ENCODE measurements at regions not wholly inside any gene's neighbourhood (a gene's known extent, or its start where the extent isn't known, plus 50 kb on each side); places are given as distances from the start of the nearest gene placed in this dataset.
"Not testable (repeated sequence)": the region's sequence is repeated elsewhere in the genome, so short reads cannot be mapped to it uniquely, and the experiment has no call there.

- no peak for DNase-seq
Observed at GRCh38 chr15:60138397-60138968, 134.4 kb downstream of the FOXB1 start.

DNA sequence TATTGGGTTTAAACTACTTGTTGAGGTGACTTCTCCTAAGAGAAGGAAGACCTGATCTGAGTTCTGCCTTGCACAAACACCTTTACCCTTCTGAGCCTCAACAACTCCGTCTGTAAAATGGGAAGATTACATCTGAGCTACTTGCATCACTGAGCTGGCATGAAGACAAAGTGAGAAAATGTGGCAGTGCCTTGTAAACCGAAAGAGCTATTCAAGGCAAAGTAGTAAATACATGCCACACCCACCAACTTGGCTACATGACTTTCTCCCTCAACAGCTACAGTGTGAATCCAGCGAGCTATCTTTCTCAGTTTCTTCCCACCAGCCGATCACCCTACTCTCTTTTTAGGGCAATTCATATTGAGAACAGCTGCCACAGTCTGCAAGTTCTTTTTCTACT, 148.3 kb downstream of the FOXB1 start:
- no peak for DNase-seq

GRCh38 chr15:60154764-60155325, 150.7 kb downstream of the FOXB1 start:
- no peak for DNase-seq

DNA sequence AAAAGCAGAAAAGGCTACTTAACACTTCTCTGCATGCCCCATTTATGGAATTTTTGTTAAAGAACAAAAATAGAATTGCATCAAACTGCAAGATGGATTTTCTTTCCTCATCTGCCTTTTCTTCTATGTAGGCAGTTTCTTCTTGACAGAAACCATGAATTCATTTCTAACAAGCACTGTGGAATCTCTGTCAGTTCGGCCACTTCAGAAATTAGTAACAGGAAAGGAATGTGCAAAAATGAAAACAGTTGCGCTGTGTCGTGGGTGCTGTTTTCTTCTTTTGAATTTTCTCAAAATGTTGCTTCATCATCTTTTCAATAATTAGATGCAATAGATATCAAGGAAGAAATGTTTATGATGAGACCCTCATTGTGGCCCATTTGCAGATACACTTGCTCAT, 151.6 kb downstream of the FOXB1 start:
- no peak for DNase-seq

DNA sequence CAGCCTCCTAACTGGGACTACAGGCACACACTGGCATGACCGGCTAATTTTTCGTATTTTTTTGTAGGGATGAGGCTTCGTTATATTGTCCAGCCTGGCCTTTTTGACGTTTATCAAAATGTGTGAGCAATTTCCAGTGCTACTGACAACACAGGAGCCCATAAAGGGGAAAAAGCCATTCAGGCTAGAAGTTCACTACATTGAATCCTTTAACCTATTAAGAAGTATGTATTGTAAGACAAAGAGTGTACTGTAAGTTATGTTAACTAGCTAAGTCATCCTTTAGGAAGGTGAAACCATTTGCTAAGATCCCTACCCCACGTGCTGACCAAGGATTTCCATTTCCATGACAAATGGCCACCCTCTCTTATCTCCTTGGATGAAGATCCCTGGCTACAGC, 156.8 kb downstream of the FOXB1 start:
- no peak for DNase-seq

DNA sequence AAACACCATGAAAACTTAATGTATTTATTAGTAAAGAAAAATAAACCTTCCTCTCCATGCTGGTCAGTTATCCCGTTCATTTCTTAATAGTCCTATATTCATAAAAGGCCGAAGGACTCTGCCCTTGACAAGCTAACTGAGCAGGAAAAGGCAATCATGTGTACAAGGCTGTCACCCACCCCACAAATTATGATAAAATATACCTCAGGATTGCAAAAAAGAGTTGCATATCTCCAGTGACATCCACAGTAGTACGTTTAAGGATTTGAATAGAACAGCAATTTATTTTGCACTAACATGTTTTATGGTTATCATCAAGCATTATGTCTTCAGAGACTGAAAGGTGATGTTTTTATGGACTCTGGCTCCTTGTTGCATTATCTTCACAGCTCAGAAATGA, 157.6 kb downstream of the FOXB1 start:
- DNase-seq, result no peak

GRCh38 chr15:60162251-60162967, 158.3 kb downstream of the FOXB1 start:
- no peak for DNase-seq

DNA sequence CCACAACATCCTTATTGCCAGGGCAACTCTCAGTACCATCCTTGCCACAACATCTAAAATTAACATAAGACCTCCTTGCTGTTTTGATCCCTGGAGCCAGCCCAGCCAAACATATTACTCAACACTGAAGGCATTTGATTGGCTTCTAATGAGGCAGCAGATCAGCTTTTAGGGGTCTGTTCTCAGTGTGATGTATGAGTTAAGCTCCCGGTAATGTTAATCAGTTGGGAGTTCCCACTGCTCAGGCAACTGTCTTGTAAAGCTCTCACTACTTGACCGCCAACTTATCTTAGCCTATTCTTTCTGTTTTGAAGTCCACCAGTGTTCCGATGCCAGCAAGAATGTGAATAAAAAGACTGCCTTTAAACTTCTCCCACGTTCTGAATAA, 158.9 kb downstream of the FOXB1 start:
- DNase-seq, result no peak

GRCh38 chr15:60165111-60165510, 161.0 kb downstream of the FOXB1 start:
- DNase-seq, result no peak

DNA sequence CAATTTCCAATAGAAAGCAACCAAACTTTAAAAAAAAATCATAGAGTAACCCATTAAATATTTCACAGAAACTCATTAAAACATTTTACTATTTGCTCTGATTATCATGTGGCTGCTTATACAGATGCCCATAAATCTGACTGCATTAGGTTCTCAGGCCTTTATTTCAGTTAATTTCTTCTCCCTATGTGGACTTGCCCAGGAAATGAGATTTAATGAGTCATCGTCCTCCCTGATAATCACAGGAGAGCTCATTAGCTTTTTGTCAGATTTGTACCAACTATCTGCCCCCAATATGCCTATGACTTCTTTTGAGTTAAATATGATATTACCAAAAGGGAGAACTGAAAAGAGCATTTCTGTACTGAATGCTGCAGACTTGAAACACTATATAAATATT, 168.0 kb downstream of the FOXB1 start:
- DNase-seq, result no peak

DNA sequence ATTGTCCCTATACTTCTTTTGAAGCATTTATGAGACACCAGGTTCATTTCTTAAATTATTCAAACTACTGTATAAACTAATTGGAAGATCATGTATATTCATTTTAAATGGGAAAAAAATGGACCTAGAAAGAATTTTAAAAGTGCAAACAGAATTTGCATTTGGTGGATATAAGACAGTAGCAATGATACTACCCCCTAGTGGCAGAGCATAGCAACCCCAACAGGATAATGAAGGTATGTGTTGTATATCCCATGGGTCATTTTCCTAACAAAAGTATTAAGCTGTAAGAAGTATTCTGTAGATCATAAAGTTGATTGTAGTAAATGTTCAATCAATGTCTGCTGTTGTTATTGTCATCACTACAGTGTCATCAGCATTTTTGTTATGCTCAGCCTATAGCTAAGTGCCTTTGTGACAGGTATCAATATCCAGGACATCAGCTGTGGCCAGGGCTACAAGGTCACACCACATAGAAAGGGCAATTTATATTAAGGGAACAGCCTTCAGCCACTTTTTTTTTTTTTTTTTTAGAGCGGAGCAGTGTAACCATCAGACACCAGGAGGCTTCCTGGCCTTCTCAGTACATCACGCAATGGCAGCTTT, 175.8 kb downstream of the FOXB1 start:
- DNase-seq, result peak; percentile 52

DNA sequence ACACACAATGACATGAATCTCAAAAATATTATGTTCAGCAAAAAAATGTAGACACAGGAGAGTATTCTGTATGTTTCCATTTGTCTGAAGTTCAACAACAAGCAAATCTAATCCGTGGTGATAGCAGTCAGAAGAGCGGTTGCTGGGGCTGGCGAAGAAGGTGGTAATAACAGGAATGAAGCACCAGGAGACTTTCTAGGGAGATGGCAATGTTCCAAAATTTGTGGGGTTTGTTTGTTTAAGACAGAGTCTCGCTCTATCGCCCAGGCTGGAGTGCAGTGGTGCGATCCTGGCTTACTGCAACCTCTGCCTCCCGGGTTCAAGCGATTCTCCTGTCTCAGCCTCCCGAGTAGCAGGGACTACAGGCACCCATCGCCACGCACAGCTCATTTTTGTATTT, 177.8 kb downstream of the FOXB1 start:
- DNase-seq, result not testable (repeated sequence)

DNA sequence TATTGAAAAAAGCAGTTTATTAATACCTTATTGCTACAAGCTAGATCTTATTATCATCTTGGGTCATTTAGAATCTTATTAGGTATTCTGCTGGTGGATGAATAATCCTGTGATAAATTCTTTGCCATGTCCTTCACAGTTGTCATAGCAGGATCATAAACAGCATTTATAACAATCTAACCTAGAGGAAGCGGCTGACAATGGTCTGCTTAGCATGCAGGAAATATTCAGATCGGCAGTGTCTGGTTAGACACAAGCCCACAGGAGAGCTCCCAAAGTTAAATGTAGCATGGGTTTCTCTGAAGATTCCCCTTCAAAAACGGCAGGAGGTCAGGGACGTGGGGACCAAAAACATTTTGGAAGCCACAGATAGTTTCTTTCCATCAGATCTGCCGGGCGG, 179.3 kb downstream of the FOXB1 start:
- DNase-seq, result no peak

GRCh38 chr15:60184579-60184978, 180.5 kb downstream of the FOXB1 start:
- DNase-seq, result no peak

DNA sequence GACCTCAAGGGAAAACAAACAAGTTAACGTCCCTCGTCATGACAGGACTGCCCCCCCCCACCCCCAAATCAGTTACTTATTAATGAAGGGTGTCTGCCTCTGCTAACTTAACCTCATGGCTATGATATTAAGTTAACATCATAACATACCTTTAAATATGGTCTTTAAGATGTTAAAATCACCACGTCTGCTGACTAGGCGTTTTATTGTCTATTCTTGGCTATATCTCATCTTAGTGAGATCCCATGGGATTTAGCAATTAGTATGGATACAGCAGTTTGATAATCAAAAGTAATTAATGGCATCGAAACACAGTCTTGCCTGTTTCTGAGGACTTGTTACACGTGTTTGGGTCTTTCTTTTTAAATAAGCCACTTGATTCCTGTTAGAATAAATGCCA, 186.9 kb downstream of the FOXB1 start:
- no peak for DNase-seq

- DNase-seq, result no peak
Observed at GRCh38 chr15:60191821-60192220, 187.7 kb downstream of the FOXB1 start.

DNA sequence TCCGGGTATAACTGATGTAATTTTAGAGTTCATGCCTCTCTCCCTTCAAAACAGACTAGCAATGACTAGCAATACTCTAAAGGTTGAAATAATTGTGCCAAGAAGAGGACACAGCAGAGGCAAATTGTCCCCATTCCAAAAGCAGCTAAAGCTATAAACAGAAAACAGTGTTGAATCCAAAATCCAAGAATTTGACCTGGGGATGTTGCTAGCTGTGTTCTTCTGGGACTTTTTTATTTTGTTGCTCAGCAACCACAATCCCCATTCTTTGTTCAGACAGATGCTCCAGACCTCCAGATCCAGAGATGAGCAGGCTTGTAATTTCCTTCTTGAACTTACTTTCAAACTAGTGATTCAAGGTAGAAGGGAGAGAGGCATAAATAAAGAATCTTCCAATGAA, 191.5 kb downstream of the FOXB1 start:
- no peak for DNase-seq

GRCh38 chr15:60204131-60204885, 193.5 kb downstream of the ANXA2 start:
- DNase-seq, result no peak

DNA sequence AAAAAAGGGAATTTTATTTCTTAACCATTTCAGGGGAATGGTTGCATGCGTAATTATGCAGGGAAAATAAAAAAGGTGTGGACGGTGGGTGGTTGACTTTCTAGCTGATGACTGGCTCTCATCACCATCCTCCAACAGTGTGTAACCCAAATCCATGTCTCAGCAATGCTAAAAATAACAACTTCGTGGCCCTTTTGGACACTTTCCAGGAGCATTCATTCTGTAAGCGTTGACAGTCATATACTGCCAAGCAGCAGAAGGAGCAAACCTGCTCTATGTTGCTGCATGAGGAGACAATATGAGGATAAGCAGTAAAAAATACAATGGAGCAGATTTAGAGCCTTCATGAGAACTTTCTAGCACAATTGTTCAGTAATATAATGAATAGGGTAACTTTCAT, 189.1 kb downstream of the ANXA2 start:
- no peak for DNase-seq

DNA sequence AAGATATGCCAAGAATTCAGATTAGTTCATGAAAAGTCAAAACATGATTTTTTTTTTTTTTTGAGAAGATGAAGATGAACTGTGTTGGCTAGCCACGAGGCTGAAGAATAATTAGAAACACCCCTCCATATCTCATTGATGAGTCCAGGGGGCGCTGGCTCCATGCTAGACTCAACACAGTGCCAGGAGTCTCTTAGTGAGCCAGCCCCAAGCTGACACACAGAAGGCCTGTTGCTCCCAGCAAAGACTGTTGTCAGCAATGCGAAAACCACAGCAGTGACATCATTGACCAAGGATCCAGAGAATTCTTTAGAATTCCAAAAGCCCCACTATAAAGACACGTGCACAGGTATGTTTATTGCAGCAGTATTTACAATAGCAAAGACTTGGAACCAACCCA, 185.2 kb downstream of the ANXA2 start:
- DNase-seq, result no peak

GRCh38 chr15:60213377-60214000, 184.3 kb downstream of the ANXA2 start:
- no peak for DNase-seq

DNA sequence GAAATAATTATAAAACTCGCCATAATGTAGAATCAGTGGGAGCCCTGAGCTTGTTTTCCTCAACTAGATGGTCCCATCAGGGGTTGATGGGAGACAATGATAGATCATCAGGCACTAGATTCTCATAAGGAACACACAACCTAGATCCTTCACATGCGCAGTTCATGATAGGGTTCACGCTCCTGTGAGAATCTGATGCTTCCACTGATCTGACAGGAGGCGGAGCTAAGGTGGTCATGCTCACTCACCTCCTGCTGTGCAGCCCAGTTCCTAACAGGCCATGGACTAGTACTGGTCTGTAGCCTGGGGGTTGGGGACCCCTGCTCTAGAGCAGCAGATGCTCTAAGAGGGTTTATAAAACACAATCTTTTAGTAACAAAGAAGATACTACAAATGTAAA, 183.6 kb downstream of the ANXA2 start:
- DNase-seq, result no peak

Data from inflammatory macrophage treated with lipopolysaccharide for 4 hours (primary cell).